SU-DHL-6 (cell line): ENCODE measurements at regions not wholly inside any gene's neighbourhood (a gene's known extent, or its start where the extent isn't known, plus 50 kb on each side); places are given as distances from the start of the nearest gene placed in this dataset.

Experiments used
- H2AFZ ChIP-seq: fragments of 200-600 bp; sonication (generic); 2 replicates; pipeline ENCODE4 v1.6.1; 2014; ENCODE audit warnings: low read depth, mild to moderate bottlenecking, moderate library complexity, mixed read lengths, antibody characterized with exemption, low read length; ENCODE audit not compliant: severe bottlenecking
- H3F3A ChIP-seq: fragments of 200-600 bp; shearing (Covaris generic); 2 replicates; pipeline ENCODE4 v1.6.0; 2016; ENCODE audit warnings: antibody characterized with exemption, mild to moderate bottlenecking; ENCODE audit not compliant: insufficient read depth
- H3K27ac ChIP-seq: fragments of 200-600 bp; sonication (generic); 2 replicates; pipeline ENCODE4 v1.5.1; 2016; ENCODE audit warnings: low read depth, mild to moderate bottlenecking, low read length, moderate library complexity, mixed read lengths
- H3K27me3 ChIP-seq: fragments of 200-600 bp; sonication (generic), shearing (Covaris generic); 2 replicates; pipeline ENCODE4 v1.6.0; 2014; ENCODE audit warnings: mild to moderate bottlenecking, low read length
- H3K36me3 ChIP-seq: fragments of 200-600 bp; sonication (generic); 2 replicates; pipeline ENCODE4 v1.6.1; 2014; ENCODE audit warnings: mild to moderate bottlenecking, low read length, mixed read lengths
- H3K4me2 ChIP-seq: fragments of 300-600, 200-600 bp; shearing (Covaris generic), sonication (generic); 2 replicates; pipeline ENCODE4 v1.6.0; 2014; ENCODE audit warnings: low read length, low read depth, mild to moderate bottlenecking; ENCODE audit not compliant: poor library complexity, severe bottlenecking
- H3K4me3 ChIP-seq: fragments of 200-600 bp; sonication (generic); 2 replicates; pipeline ENCODE4 v1.5.1; 2014; ENCODE audit warnings: antibody characterized with exemption, low read length, mild to moderate bottlenecking, mixed read lengths; ENCODE audit not compliant: insufficient read depth, poor library complexity, severe bottlenecking
- H3K79me2 ChIP-seq: fragments of 200-600 bp; sonication (generic); 2 replicates; pipeline ENCODE4 v1.6.1; 2014; ENCODE audit warnings: mild to moderate bottlenecking, low read length, moderate library complexity; ENCODE audit not compliant: insufficient read depth
- H3K9ac ChIP-seq: fragments of 200-600 bp; sonication (generic); 2 replicates; pipeline ENCODE4 v1.7.0; 2014; ENCODE audit warnings: mild to moderate bottlenecking, low read length
- H3K9me2 ChIP-seq: fragments of 200-600 bp; sonication (generic); replicated peaks from 2 replicates; pipeline ENCODE4 v1.6.1; 2014; ENCODE audit warnings: low read length; ENCODE audit not compliant: insufficient read depth
- H3K9me3 ChIP-seq: fragments of 200-600 bp; sonication (generic); 2 replicates; pipeline ENCODE4 v1.6.1; 2014; ENCODE audit warnings: low read length, mixed read lengths; ENCODE audit not compliant: insufficient read depth
- H4K20me1 ChIP-seq: fragments of 200-600 bp; sonication (generic); 2 replicates; pipeline ENCODE4 v1.6.1; 2014; ENCODE audit warnings: low read depth, mild to moderate bottlenecking, antibody characterized with exemption, low read length, moderate library complexity, mixed read lengths
- EZH2phosphoT487 ChIP-seq: fragments of 200-600 bp; sonication (generic), shearing (Covaris generic); conservative IDR thresholded peaks from 2 replicates; pipeline ENCODE4 v1.6.1; 2018; ENCODE audit warnings: mild to moderate bottlenecking, antibody characterized with exemption, low read length, moderate library complexity, mixed read lengths
- TF ChIP-seq, protein P1 (sequence below): fragments of 200-600 bp; sonication (generic); IDR thresholded peaks from one replicate; pipeline ENCODE4 v1.5.1; 2017; ENCODE audit warnings: antibody characterized with exemption, mild to moderate bottlenecking, low read length, moderate library complexity; ENCODE audit not compliant: insufficient read depth, poor library complexity, severe bottlenecking

DNA sequence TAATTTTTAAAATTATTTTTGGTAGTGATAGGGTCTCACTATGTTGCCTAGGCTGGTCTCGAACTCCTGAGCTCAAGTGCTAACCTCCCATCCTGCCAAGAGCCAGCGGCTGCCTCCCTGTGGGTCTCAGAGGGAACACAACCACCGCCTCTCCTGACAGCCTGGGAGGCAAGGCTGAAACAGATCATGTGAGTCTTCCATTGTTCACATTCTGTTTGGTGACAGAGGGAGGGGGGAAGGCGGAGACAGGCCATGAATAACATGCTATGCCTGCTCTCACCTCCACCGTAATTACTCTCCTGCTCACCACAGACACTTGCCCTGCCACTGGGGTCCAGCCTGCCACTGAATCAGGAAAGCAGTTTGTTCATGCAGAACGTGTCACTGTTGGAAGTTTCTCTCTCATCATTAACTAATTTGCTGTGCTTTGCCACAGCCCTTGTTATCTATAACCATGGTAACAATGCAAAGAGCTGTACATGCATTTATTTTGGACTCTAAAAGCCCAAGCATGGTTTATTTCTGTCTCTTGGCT lies 78.4 kb upstream of the RASGRF1 start:
- H4K20me1 ChIP-seq: no peaks in the 10 kb centered on the region
- no peaks in the 10 kb centered on the region for H3K9me2 ChIP-seq
- no peak overlapping the region for H3K4me2 ChIP-seq
- no peak overlapping the region for H3K4me3 ChIP-seq
- no peak overlapping the region for H2AFZ ChIP-seq
- no peaks in the 10 kb centered on the region for H3K79me2 ChIP-seq
- TF ChIP-seq, protein P1, sequence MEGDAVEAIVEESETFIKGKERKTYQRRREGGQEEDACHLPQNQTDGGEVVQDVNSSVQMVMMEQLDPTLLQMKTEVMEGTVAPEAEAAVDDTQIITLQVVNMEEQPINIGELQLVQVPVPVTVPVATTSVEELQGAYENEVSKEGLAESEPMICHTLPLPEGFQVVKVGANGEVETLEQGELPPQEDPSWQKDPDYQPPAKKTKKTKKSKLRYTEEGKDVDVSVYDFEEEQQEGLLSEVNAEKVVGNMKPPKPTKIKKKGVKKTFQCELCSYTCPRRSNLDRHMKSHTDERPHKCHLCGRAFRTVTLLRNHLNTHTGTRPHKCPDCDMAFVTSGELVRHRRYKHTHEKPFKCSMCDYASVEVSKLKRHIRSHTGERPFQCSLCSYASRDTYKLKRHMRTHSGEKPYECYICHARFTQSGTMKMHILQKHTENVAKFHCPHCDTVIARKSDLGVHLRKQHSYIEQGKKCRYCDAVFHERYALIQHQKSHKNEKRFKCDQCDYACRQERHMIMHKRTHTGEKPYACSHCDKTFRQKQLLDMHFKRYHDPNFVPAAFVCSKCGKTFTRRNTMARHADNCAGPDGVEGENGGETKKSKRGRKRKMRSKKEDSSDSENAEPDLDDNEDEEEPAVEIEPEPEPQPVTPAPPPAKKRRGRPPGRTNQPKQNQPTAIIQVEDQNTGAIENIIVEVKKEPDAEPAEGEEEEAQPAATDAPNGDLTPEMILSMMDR: no peak
- no peak for TF ChIP-seq EZH2phosphoT487
- no peaks in the 10 kb centered on the region for H3F3A ChIP-seq
- no peaks in the 10 kb centered on the region for H3K9me3 ChIP-seq
- no peak overlapping the region for H3K9ac ChIP-seq
- no peaks in the 10 kb centered on the region for H3K36me3 ChIP-seq
- H3K27ac ChIP-seq: no peak overlapping the region
- no peaks in the 10 kb centered on the region for H3K27me3 ChIP-seq

DNA sequence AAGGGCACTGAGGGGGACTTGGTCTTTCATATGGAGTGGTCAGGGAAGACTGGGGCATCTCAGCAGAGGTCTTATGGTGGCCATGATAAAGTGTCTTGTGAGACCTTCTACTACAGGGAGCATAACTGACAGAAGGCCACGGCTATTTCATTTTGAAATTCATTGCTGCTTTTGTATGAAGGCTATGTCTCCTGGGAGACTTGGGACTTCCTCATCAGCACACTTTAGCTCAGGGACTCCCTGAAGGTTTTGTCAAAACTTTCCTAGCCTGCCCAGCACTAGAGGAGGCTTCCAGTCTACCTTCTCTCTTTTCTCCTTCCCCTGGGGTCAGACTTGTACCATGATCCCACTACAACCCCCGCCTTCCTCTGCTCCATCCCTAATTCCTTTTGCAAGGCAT lies 77.2 kb upstream of the RASGRF1 start:
- Histone ChIP-seq H3K9me2 (no peaks in the 10 kb centered on the region), H3K9me3 (no peaks in the 10 kb centered on the region), H3K9ac (no peak overlapping the region), H3K27me3 (no peaks in the 10 kb centered on the region), H4K20me1 (no peaks in the 10 kb centered on the region), H3K36me3 (no peaks in the 10 kb centered on the region), H3K4me2 (no peak overlapping the region), H3K79me2 (no peaks in the 10 kb centered on the region), H3K4me3 (no peak overlapping the region), H3K27ac (no peak overlapping the region), H3F3A (no peaks in the 10 kb centered on the region), H2AFZ (no peak overlapping the region)
- TF ChIP-seq, protein P1: no peak
- TF ChIP-seq EZH2phosphoT487: no peak

DNA sequence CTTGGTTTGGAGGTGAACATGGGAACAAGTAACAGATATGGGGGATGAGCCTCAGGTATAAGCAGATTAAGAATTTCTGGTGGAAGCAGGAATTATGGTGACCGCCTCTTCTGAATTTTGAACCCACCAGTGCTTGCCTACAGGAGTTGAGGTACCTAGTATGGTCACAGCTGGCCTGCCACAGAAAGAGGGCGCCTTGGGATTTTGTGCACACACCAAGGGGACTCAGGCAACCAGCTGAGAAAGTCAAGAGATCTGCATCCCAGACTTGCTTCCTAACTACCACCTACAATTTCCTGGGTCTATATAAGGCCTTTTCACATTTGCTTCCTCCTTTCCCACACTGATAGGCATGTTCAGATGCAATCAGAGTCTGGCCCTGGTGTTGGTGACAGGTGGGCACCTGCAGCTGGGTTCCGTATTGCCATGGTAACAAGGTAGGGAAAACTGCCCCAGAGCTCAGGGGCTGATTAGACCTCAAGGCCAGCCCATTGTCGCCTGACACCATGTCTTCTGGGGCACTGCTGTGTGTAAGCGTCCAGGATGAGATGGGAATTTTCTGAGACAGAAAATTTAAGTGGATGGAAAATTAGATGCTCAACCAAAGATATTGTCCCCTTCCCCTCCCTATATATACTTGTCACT lies 75.9 kb upstream of the RASGRF1 start:
- Histone ChIP-seq H3K27me3 (no peaks in the 10 kb centered on the region), H3K9ac (no peak overlapping the region), H3K79me2 (no peaks in the 10 kb centered on the region), H3K36me3 (no peaks in the 10 kb centered on the region), H3K27ac (no peak overlapping the region), H3K4me2 (no peak overlapping the region), H3K4me3 (no peak overlapping the region), H2AFZ (no peak overlapping the region), H3K9me2 (no peaks in the 10 kb centered on the region), H3F3A (no peaks in the 10 kb centered on the region), H3K9me3 (no peaks in the 10 kb centered on the region), H4K20me1 (no peaks in the 10 kb centered on the region)
- no peak for TF ChIP-seq EZH2phosphoT487
- TF ChIP-seq, protein P1: no peak
